ENCODE measurements at regions not wholly inside any gene's neighbourhood (a gene's known extent, or its start where the extent isn't known, plus 50 kb on each side); places are given as distances from the start of the nearest gene placed in this dataset.

DNA sequence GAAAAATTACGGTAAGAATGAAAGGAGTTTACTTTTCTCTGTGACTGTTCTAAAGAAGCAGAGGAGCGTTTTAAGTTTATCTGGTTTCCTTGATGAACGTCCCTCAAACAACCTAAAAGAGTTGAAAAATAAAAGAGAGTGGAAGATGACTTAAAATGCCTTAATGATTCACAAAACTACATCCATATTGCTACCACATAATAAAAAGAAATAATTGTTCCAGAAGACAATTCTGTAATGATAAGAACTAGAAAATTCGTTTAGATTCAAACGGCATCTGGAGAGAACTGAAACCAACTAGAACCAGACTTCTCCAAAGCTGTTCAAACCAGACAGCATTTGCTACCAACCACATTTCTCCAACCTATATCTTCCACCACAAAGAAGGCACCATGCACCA, 68.1 kb downstream of the TEKT4 start:
- DNase-seq (ENCODE audit: low read depth in 1 of 2, low spot score in 1 of 2), result no peak

DNA sequence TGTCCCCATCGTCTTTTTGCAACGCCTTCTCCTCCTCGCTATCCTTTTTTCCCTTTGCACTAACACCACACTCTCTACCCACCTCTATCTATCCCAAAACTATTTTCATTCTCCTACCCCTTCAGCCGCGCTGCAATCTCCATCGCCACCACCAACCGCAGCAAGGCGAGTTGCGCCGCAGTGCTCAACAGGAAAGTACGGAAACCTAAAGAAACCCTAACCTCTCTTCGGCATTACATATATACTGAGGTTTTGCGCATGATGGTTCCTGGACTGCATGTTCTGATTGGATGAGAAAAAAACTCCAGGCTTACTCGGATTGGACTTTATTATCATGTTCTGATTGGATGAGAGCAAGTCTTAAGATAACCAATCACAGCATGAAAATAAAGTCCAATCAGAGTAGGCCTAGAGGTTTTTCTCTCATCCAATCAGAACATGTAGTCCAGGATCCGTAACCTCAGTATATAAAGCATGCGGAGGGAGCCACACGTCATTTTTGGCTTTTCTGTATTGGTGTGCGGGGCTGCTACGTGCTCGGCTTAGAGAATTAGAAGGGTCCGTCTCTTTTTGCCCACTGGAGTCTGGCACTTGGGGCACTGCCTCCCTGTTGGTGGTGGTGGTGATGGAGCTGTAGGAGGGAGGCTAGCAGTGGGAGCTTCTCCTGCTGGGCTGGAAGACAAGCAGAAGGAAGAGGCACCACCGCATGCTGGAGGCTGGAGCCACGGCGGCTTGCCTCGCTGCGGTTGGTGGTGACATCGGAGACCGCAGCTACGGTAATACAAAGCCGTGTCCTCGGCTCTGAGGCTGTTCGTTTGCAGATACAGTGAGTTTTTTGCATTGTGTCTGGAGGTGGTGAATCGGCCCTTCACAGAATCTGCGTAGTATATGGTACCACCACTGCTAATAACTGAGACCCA, 76.1 kb downstream of the TEKT4 start:
- no peak for DNase-seq (ENCODE audit: low read depth in 1 of 2, low spot score in 1 of 2)

DNA sequence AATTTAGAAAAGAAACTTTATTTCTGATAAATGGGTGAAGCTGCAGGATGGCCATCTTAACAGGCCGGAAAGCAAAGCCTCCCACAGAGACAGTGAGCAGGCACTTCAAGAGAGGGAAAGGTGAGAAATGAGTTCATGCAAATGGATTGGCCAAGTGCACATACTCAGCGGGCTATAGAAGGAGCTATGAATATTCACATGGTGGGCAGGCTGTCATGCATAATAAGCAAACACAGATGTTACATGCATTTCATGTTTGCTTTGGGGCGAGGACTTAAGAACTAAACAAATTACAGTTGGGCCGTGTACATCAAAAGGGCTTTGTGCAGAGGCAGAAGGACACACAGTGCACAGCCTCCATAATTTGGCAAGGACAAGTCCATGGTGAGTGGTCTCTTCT, 69.8 kb upstream of the MAL start:
- DNase-seq (ENCODE audit: low read depth in 1 of 2, low spot score in 1 of 2), result no peak

DNA sequence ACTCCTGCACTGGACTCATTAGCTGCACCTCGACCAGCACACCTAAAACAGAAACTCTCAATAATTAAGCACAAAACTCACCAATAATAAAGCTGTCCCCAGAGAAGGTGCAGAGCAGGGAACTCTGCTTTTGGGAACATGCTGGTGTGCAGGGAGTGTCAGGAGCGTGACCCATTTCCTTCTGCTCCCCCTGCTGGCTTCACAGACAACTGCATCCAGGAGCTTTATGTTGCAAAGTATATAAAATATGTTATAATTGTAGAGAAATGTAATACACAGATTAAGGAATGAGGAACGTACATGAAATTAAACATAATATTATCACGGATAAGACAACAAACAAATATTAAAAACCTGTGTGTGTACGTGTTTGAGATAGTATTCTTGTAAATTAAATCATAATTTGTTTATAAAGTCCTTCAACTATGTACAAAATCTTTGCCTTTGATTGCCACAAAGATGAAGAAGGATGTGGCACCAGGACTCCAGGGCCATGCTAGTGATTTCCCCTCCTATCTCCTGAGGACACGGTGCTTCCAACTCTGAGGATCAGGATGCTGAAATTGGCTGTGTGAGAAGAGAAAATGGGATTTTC, 68.6 kb upstream of the MAL start:
- DNase-seq (ENCODE audit: low read depth in 1 of 2, low spot score in 1 of 2), result peak; percentile 2 to 11

DNA sequence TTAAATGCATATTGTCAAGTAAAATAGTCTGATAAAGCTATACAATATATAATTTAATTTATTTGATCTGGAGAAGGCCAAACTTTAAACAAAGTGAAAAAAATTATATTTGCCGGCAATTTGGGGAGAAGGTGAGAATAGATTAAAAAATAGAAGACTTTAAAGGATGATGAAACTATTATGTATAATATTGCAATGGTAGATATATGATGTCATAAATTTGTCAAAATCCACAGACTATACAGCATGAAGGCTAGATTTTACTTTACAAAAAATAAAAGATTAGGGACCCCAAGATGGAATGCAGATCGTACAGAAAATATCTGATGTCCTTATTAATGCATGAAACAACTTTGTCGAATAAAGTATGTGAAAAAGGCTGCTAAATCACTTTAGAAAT, 67.3 kb upstream of the MAL start:
- no peak for DNase-seq (ENCODE audit: low read depth in 1 of 2, low spot score in 1 of 2)

DNA sequence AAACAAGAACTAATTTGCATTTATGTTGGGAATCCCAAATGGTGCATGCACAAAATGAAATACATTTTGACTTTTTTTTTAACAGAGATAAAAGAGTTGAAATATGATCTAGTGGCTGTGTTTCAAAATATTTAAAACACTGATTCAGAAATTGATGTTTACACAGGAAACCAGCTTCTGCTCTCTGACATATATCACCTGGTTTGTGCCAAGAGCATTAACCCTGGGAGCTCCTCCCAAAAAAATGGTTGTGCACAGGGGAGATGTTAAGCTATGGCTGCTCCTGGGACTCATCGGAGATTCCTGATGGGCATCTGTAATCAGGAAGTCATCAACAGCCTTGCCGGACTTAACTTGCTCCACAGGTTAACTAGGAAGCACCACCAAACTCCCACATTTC, 65.2 kb upstream of the MAL start:
- DNase-seq (ENCODE audit: low read depth in 1 of 2, low spot score in 1 of 2), result no peak

DNA sequence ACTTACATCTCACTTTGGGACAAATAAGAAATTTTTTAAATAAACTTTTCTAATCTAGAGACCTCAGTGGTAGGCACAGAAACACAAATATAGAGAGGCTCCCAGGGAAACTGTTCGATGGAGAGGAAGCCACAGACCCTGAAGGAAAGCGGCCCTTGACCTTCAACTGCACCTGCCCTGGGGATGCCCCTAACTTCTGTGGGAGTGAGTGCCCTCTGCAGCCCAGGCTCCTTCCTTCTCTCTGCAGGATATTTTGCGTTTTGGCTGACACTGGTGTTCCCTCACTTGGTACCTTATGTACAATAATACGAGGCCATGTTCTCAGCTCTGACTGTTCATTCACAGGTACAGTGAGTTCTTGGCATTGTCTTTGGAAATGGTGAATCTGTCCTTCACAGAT, 64.8 kb upstream of the MAL start:
- no peak for DNase-seq (ENCODE audit: low read depth in 1 of 2, low spot score in 1 of 2)

DNA sequence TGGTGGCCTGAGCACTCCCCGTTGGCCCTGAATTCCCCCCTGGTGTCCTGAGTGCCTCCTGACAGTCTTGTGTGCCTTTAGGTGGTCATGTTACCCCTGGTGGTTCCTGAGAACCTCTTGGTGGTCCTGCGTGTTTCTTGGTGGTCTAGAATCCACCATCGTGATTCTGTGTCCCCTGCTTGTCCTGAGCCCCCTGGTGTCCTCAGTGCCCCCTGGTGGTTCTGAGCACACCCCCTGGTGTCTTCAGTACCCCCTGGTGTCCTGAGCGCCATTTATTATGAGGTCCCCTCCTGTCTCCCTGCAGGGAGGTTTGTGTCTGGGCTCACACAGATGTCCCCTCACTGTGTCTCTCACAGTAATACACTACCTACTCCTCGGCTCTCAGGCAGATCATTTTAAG, 61.3 kb upstream of the MAL start:
- DNase-seq (ENCODE audit: low read depth in 1 of 2, low spot score in 1 of 2), result no peak

DNA sequence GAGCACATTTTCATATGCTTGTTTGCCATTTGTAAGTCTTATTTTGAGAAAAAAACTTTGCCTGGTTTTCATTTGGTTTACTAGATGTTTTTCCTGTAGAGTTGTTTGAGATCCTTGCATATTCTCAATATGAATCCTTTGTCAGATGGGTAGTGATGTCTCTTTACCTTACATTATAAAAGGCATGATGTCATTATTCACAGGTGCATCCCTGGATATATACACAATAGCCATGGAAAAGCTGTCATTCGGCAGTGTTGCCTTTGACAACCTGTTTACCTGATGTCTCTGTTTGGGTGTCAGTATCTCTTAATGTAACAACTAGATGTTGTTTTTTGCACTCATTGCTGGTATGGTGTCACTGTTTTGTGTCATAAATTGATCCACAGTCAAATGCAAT, 58.8 kb upstream of the MAL start:
- DNase-seq (ENCODE audit: low read depth in 1 of 2, low spot score in 1 of 2), result no peak

DNA sequence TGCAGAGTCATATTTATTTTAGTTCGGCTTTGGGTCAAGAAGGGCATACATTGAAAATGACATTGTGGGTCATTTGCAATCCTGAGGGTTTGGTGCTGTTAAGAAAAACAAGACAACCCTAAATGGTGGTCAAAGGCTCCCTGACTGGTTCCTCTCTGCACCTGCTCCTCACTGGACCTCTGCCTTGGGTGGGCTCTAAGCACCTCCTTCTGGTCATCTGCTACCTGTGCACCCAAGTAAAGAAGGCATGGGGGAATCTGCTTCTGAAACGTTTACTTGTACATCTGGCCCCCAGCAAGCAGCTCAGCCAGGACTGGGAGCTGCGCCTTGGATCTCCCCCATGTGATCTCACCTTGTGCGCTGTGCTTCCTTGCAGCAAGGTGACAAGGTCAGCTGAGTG, 55.2 kb upstream of the MAL start:
- DNase-seq (ENCODE audit: low read depth in 1 of 2, low spot score in 1 of 2), result no peak

Measured in activated CD4-positive, alpha-beta T cell treated with anti-CD3 and anti-CD28 coated beads, Interleukin-2, amount 50 U/mL, for 24 hours (primary cell).